ENCODE measurements at regions not wholly inside any gene's neighbourhood (a gene's known extent, or its start where the extent isn't known, plus 50 kb on each side); places are given as distances from the start of the nearest gene placed in this dataset.
"Not testable (repeated sequence)": the region's sequence is repeated elsewhere in the genome, so short reads cannot be mapped to it uniquely, and the experiment has no call there.

- H3K27ac Mint-ChIP-seq = no peak overlapping the region
- H3K4me1 Mint-ChIP-seq = no peaks in the 10 kb centered on the region
- no peaks in the 10 kb centered on the region for H3K27me3 ChIP-seq (ENCODE audit: insufficient read depth)
- H3K4me3 Mint-ChIP-seq = no peak overlapping the region
- H3K27me3 Mint-ChIP-seq (ENCODE audit: insufficient read depth, low read depth, poor library complexity) = no peaks in the 10 kb centered on the region
- H4K20me1 ChIP-seq (replicated peaks; ENCODE audit: insufficient read depth) = no peaks in the 10 kb centered on the region
- H3K27ac ChIP-seq (ENCODE audit: low read depth) = no peak overlapping the region
- H3K9me3 Mint-ChIP-seq = no peaks in the 10 kb centered on the region; the same call in 2 of the 3 replicates
- H3K4me2 ChIP-seq = no peak overlapping the region
- no peaks in the 10 kb centered on the region for H3K79me2 ChIP-seq (replicated peaks; ENCODE audit: insufficient read depth)
- no peaks in the 10 kb centered on the region for H3K4me1 ChIP-seq (ENCODE audit: insufficient read depth)
- ATAC-seq (no peak), DNase-seq (ENCODE audit: low spot score) (no peak)
- no peaks in the 10 kb centered on the region for H3K36me3 Mint-ChIP-seq (ENCODE audit: low read depth)
- no peak overlapping the region for H3K4me3 ChIP-seq
- H3K36me3 ChIP-seq (ENCODE audit: insufficient read depth) = no peaks in the 10 kb centered on the region
- H3F3A ChIP-seq (replicated peaks; ENCODE audit: low read depth) = no peaks in the 10 kb centered on the region
- 0 out of 2 replicates have a peak, but pooled peaks cover 4% of the 10 kb centered on the region for H3K9me2 ChIP-seq (ENCODE audit: insufficient read depth)
- H2AFZ ChIP-seq = no peak overlapping the region
- TF ChIP-seq CTCF (conservative IDR thresholded peaks at IDR 0.05; ENCODE audit: low read depth in 2 of 2) (no peak), NANOG (IDR thresholded peaks at IDR 0.05; ENCODE audit: borderline replicate concordance) (no peak), REST (IDR thresholded peaks at IDR 0.05; ENCODE audit: unreplicated experiment) (no peak), EZH2phosphoT487 (IDR thresholded peaks at IDR 0.05; ENCODE audit: unreplicated experiment) (no peak), POLR2AphosphoS5 (IDR thresholded peaks at IDR 0.05; ENCODE audit: low read depth) (no peak), EZH2 (IDR thresholded peaks at IDR 0.05; ENCODE audit: low read depth, unreplicated experiment) (no peak), ZNF331 (CRISPR knock-in tag; IDR thresholded peaks at IDR 0.05; ENCODE audit: low read depth) (no peak), ZNF114 (CRISPR knock-in tag; IDR thresholded peaks at IDR 0.05) (no peak), STAT1 (IDR thresholded peaks at IDR 0.05; ENCODE audit: unreplicated experiment) (no peak)
Measured at GRCh38 chr6:78538002-78538401, 329.3 kb upstream of the IRAK1BP1 start.

GRCh38 chr6:78547636-78548035, 319.7 kb upstream of the IRAK1BP1 start:
- not testable (repeated sequence) for H3K4me1 Mint-ChIP-seq; H3K27ac Mint-ChIP-seq; H3K4me3 ChIP-seq; H3F3A ChIP-seq (replicated peaks; ENCODE audit: low read depth); H3K36me3 ChIP-seq (ENCODE audit: insufficient read depth); H3K4me3 Mint-ChIP-seq; H3K4me1 ChIP-seq (ENCODE audit: insufficient read depth); H3K79me2 ChIP-seq (replicated peaks; ENCODE audit: insufficient read depth); H3K4me2 ChIP-seq; H3K27me3 ChIP-seq (ENCODE audit: insufficient read depth); H3K9me2 ChIP-seq (ENCODE audit: insufficient read depth); H2AFZ ChIP-seq; H4K20me1 ChIP-seq (replicated peaks; ENCODE audit: insufficient read depth); ATAC-seq; H3K9me3 Mint-ChIP-seq; H3K27ac ChIP-seq (ENCODE audit: low read depth); DNase-seq (ENCODE audit: low spot score); H3K27me3 Mint-ChIP-seq (ENCODE audit: insufficient read depth, low read depth, poor library complexity); H3K36me3 Mint-ChIP-seq (ENCODE audit: low read depth)

Measured in GM23338 (cell line).